ENCODE measurements at regions not wholly inside any gene's neighbourhood (a gene's known extent, or its start where the extent isn't known, plus 50 kb on each side); places are given as distances from the start of the nearest gene placed in this dataset.

GRCh38 chr2:200155652-200156051, 150.8 kb upstream of the SPATS2L start:
- TF ChIP-seq POLR2A (IDR thresholded peaks at IDR 0.05; ENCODE audit: low read length) (no peak), GATA1 (IDR thresholded peaks at IDR 0.05; ENCODE audit: low read depth, low read length) (no peak)

Data from erythroblast (primary cell).